Neural crest cell (in vitro differentiated cells): ENCODE measurements at regions not wholly inside any gene's neighbourhood (a gene's known extent, or its start where the extent isn't known, plus 50 kb on each side); places are given as distances from the start of the nearest gene placed in this dataset.

Experiments
- DNase-seq: peaks from one replicate; pipeline ENCODE4 v3.0.0; 2021; ENCODE audit warnings: low read depth, mixed read lengths, low spot score
- H3K27ac Mint-ChIP-seq: one replicate; pipeline ENCODE4 v1.8.0; 2021; ENCODE audit warnings: mild to moderate bottlenecking, mixed read lengths; ENCODE audit not compliant: unreplicated experiment
- H3K27me3 Mint-ChIP-seq: 2 replicates; pipeline ENCODE4 v1.8.0; 2021; ENCODE audit warnings: low read depth, mild to moderate bottlenecking, mixed read lengths
- H3K36me3 Mint-ChIP-seq: 2 replicates; pipeline ENCODE4 v1.8.0; 2021; ENCODE audit warnings: low read depth, mild to moderate bottlenecking, mixed read lengths
- H3K4me1 Mint-ChIP-seq: 2 replicates; pipeline ENCODE4 v1.8.0; 2021; ENCODE audit warnings: mixed read lengths
- H3K4me3 Mint-ChIP-seq: one replicate; pipeline ENCODE4 v1.8.0; 2021; ENCODE audit warnings: mild to moderate bottlenecking, mixed read lengths
- H3K9me3 Mint-ChIP-seq: 2 replicates; pipeline ENCODE4 v1.8.0; 2021; ENCODE audit warnings: mixed read lengths
- CTCF ChIP-seq: fragments of 200-600 bp; sonication (generic); conservative IDR thresholded peaks from 2 replicates; pipeline ENCODE4 v1.5.0; 2021; ENCODE audit warnings: antibody characterized with exemption, mild to moderate bottlenecking

GRCh38 chr14:98607341-98607910 is 664.6 kb downstream of the BCL11B start:
- H3K27me3 Mint-ChIP-seq: peaks cover 6% of the 10 kb centered on the region
- no peaks in the 10 kb centered on the region for H3K9me3 Mint-ChIP-seq
- peaks cover 13% of the 10 kb centered on the region for H3K4me1 Mint-ChIP-seq
- H3K4me3 Mint-ChIP-seq: no peak overlapping the region
- DNase-seq: no peak
- no peak overlapping the region for H3K27ac Mint-ChIP-seq
- H3K36me3 Mint-ChIP-seq: no peaks in the 10 kb centered on the region
- TF ChIP-seq CTCF: no peak

GRCh38 chr14:98608071-98609060 is 663.6 kb downstream of the BCL11B start:
- H3K9me3 Mint-ChIP-seq: no peaks in the 10 kb centered on the region
- no peak for TF ChIP-seq CTCF
- H3K4me1 Mint-ChIP-seq: peaks cover 16% of the 10 kb centered on the region
- H3K27ac Mint-ChIP-seq: no peak overlapping the region
- H3K27me3 Mint-ChIP-seq: peaks cover 4% of the 10 kb centered on the region
- no peak for DNase-seq
- no peaks in the 10 kb centered on the region for H3K36me3 Mint-ChIP-seq
- H3K4me3 Mint-ChIP-seq: no peak overlapping the region

DNA sequence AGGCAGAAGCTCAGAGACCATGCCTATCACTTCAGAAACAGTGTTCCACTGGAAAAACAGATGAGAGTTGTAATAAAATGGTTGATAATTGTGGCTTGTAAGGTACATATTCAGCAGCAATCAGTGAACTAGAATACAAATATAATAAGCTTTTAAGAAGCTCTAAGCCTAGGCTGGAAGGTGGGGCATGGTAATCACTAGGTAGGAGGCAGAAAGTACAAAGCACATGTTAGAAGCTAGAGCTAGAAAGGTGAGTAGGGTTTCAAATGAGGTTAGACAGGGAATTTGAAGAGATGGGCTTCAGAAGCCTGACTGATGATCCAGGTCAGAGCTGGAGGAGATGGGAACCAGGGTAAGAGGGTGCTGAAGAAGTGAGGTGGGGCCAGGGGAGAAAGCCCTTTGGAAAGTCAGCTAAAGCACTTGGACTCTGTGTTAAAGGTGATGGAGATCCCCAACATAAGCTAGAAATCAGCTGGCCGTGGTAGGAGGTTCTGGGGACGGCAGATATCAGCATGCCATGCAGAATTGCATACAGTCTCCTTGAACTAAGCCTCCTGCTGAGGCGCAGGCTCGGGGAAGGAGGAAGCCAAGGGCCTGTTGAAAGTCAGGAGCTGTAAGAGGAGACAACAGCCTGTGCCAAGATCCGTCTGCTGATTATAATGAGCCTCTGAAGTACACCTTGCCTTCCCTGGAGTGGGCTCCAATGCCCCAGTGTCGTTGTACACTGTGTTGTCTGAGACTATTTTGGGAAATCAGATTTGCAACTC is 659.4 kb downstream of the BCL11B start:
- DNase-seq: no peak
- no peaks in the 10 kb centered on the region for H3K36me3 Mint-ChIP-seq
- H3K4me1 Mint-ChIP-seq: peaks cover 18% of the 10 kb centered on the region
- H3K27ac Mint-ChIP-seq: no peak overlapping the region
- H3K27me3 Mint-ChIP-seq: peaks cover 4% of the 10 kb centered on the region
- H3K9me3 Mint-ChIP-seq: peaks cover 5% of the 10 kb centered on the region
- H3K4me3 Mint-ChIP-seq: no peak overlapping the region
- TF ChIP-seq CTCF: no peak

DNA sequence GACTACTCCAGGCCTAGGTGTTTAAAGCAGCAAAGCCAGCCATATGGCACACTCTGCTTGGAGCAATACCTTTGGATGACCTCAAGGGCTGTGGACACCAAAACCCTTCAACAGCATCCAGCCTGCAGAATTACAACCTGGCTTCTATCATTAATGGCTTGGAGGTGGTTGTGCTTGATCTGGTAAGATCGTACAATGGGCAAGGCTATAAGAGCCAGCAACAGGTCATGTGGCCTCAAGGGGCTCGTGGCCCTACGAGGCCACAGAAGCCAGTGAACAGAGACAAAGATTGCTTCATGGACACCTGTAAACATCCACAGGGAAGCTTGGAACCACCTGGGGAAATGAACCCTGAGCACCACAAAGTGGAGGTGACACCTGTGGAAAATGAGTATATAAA is 657.3 kb downstream of the BCL11B start:
- peaks cover 4% of the 10 kb centered on the region for H3K27me3 Mint-ChIP-seq
- DNase-seq: no peak
- no peak overlapping the region for H3K27ac Mint-ChIP-seq
- peaks cover 14% of the 10 kb centered on the region for H3K4me1 Mint-ChIP-seq
- TF ChIP-seq CTCF: no peak
- no peaks in the 10 kb centered on the region for H3K36me3 Mint-ChIP-seq
- peaks cover 9% of the 10 kb centered on the region for H3K9me3 Mint-ChIP-seq
- no peak overlapping the region for H3K4me3 Mint-ChIP-seq

- Mint-ChIP-seq H3K9me3 (peaks cover 25% of the 10 kb centered on the region), H3K4me3 (no peak overlapping the region), H3K36me3 (peaks cover 10% of the 10 kb centered on the region), H3K27ac (no peak overlapping the region), H3K27me3 (no peaks in the 10 kb centered on the region), H3K4me1 (no peaks in the 10 kb centered on the region)
- no peak for TF ChIP-seq CTCF
- no peak for DNase-seq
These were observed 649.6 kb downstream of the BCL11B start for GRCh38 chr14:98622208-98623051.
